GM19438 (cell line): ENCODE measurements at regions not wholly inside any gene's neighbourhood (a gene's known extent, or its start where the extent isn't known, plus 50 kb on each side); places are given as distances from the start of the nearest gene placed in this dataset.
"Not testable (repeated sequence)": the region's sequence is repeated elsewhere in the genome, so short reads cannot be mapped to it uniquely, and the experiment has no call there.

Source experiments
- ATAC-seq: cut with Tn5 transposase; IDR thresholded peaks from one replicate; pipeline ENCODE4 v1.9.1; 2021; ENCODE audit warnings: low read depth; ENCODE audit not compliant: unreplicated experiment

DNA sequence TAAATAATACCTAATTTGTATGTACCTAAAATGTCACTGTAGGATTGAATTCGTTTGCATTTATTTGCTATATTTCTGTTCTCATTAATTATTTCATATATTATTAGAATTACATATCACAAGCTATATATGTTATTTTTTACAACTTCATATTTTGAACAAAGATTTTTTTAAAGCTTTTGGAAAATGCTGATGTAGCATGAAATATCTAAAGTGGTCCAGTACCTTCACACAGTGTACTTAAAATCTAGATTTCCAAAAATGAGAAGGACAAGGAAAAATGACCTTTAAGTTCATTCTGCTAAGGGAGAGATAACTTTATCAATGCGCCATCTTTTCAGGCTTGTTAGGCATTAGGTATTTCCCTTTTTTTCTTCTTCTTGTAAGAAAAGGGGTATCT lies 71.8 kb downstream of the LARP7 start:
- ATAC-seq, result no peak

GRCh38 chr4:112714922-112715901 lies 78.3 kb downstream of the LARP7 start:
- no peak for ATAC-seq

- no peak for ATAC-seq
Measured at GRCh38 chr4:112717856-112718255, 80.9 kb downstream of the LARP7 start.

- no peak for ATAC-seq
Measured at GRCh38 chr4:112721627-112722026, 84.7 kb downstream of the LARP7 start.

DNA sequence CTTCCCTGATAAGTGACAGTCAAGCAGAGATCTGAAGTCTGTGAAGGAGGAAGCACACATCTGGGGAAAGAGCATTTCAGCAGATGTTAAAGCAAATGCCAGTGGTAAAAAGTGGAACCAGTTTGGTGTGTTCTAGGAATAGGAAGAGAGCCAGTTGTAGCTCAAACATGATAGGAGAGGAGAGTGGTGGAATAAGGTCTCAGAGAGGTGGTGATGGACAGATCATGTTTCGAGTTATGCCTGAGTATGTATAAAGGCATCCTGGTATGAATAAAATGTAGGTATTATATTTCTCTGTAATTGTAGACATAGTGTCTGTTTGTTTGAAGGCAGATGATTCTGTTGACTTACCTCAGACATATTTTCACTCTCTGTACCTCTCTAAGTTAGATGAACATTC lies 89.1 kb downstream of the LARP7 start:
- no peak for ATAC-seq

- not testable (repeated sequence) for ATAC-seq
Measured at GRCh38 chr4:112727728-112728127, 90.8 kb downstream of the LARP7 start.

GRCh38 chr4:112731715-112732114 lies 94.8 kb downstream of the LARP7 start:
- no peak for ATAC-seq

DNA sequence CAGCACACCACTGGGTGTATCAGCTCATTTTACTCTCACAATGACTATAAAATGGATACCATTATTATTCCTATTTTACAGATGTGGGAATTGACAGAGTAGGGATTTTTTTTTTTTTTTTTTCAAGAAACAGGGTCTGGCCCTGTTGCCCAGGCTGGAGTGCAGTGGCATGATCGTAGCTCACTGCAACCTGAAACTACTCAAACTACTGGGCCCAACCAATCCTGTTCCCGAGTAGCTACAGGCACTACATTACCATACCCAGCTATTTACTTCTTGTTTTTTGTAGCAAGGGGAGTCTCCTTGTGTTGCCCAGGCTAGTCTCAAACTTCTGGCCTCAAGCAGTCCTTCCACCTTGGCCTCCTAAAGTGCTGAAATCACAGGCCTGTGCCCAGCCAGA lies 95.2 kb downstream of the LARP7 start:
- ATAC-seq, result no peak

- ATAC-seq, result peak; percentile 83
Measured at GRCh38 chr4:112735474-112735951, 98.6 kb downstream of the LARP7 start.

DNA sequence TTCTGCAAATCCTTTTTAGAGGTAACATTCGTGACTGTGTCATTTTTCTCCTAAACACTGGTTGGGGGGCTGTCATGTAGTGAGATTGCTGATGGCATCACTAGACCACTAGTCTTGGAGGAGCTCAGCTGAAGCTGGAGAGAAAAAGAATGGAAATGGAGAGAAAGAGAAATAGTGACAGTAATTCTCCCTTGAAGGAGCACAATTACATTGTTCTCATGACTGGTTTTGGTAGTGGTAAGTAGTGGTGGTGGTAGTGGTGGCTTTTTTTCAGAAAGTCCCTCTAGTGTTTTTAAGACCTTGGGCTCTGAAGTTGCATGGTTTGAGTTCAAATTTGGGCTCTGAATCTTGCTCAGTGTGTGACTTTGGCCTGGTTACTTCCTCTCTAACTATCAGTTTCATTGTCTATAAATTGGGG lies 99.8 kb downstream of the LARP7 start:
- ATAC-seq, result no peak

- ATAC-seq, result no peak
Measured at GRCh38 chr4:112739442-112739841, 102.5 kb downstream of the LARP7 start.

GRCh38 chr4:112747036-112747435 lies 110.1 kb downstream of the LARP7 start:
- no peak for ATAC-seq

DNA sequence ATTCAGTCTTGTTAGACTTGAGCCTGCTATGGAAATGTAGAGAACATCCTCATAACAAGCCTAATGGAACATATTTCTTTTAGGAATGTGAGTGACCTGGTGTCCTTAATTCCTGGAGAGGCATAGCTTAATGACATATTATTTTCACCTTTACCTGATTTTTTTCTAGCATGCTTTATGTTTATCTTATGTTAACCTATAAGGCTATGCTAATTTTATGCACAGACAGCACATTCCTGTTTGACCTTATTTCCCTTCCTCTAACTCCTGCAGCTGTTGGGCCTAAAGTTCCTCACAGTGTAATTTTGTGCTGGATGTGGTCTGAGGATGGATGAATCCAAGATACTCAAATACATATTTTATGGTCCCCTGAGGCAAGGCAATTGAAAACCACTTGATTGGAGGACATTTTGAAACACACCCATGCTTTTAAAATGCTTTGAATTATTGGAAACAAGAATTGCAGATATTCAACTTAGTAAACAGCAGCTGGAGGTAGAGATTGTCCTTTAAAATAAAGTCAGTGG lies 111.5 kb downstream of the LARP7 start:
- no peak for ATAC-seq

DNA sequence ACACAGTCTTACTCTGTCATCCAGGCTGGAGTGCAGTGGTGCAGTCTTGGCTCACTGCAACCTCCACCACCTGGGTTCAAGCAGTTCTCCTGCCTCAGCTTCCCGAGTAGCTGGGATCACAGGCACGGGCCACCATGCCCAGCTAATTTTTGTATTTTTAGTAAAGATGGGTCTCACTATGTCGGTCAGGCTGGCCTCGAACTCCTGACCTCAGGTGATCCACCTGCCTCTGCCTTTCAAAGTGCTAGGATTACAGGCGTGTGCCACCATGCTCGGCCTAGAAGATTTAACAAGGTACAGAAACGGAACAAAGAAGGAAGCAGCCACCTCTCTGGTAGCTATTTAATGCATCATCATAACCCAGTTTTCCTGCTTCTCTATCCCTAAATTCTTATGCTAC lies 113.8 kb downstream of the LARP7 start:
- ATAC-seq, result not testable (repeated sequence)

- ATAC-seq, result no peak
Measured at GRCh38 chr4:112751447-112751846, 114.5 kb downstream of the LARP7 start.

GRCh38 chr4:112752061-112752460 lies 115.1 kb downstream of the LARP7 start:
- no peak for ATAC-seq

- no peak for ATAC-seq
Measured at GRCh38 chr4:112752510-112752909, 115.6 kb downstream of the LARP7 start.

DNA sequence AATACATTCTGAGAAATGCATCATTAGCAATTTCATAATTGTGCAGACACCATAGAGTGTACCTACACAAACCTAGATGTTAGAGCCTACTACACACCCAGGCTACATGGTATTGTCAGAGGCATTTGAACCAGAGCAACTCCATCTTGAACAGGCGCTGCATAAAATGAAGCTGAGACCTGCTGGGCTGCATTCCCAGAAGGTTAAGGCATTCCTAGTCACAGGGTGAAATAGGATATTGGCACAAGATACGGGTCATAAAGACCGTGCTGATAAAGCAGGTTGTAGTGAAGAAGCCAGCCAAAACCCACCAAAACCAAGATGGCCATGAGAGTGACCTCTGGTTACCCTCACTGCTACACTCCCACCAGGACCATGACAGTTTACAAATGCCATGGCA lies 116.4 kb downstream of the LARP7 start:
- no peak for ATAC-seq

DNA sequence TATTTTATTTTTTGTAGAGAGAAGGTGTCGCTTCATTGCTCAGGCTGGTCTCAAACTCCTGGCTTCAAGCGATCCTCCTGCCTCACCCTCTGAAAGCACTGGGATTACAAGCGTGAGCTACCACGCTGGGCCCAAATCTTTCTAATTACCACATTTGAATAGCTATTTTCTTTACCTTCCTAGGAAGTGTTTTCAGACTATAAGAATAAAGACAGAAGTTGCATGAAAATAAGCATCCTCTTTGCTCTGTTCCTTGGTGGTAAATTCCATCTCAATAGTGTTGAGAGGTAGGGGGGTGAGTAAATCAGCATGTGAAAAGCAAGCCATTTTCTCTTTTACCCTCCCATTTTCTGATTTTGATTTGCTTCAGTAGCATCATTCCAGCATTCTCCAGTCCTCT lies 122.4 kb downstream of the LARP7 start:
- ATAC-seq, result no peak

DNA sequence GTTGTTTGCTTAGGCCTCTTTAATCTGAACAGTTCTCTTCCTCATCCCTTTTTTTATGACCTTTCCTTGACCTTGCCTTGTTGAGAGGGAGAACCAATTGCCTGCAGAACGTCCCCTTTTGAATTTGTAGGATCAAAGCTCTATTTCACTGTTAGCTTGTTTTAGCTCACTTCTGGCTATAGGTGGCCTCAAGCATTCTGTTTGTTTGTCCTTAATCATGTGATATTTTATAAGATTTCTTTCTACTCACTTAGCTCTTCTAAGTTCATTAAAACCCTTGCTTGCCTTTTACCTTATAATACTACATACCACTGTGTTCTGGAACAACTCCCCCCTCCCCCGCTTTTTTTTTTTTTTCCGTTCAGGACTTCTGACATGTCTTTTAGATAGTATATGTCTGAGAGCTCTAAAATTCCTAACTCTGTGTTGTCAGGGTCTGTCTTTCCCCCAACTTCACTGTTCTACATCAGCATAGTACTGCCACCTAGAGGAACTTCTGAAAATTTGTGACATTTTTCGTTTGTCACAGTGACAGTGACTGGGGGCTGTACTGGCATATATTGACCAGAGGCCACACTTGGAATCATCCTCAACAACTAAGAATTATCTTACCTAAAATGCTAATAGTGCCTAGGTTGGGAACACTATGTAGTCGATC lies 128.5 kb downstream of the LARP7 start:
- no peak for ATAC-seq

GRCh38 chr4:112766422-112766821 lies 129.5 kb downstream of the LARP7 start:
- no peak for ATAC-seq
